GM19455 (cell line): ENCODE measurements at regions not wholly inside any gene's neighbourhood (a gene's known extent, or its start where the extent isn't known, plus 50 kb on each side); places are given as distances from the start of the nearest gene placed in this dataset.

ENCODE experiments used
- ATAC-seq: cut with Tn5 transposase; IDR thresholded peaks from one replicate; pipeline ENCODE4 v1.9.1; 2021; ENCODE audit not compliant: unreplicated experiment

DNA sequence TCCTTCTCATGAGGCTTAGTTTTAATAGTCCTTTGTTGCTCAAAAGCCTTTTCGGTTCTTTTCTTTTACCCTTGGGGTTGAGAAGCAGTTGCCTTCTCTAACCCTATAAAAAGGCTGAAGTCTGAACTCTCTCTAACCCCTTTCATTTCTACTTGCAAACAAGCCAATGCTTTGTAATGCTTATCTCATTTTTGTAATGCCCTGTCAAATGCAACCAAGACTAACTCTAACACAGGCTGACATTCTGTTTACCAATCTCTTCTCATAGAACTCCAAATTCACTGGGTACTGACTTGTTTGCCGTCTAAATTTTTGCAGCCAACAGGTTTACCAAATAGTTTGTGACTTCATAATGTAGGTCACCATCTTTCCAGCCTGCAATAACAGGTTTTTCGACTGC lies 233.9 kb upstream of the SNX7 start:
- ATAC-seq: no peak

DNA sequence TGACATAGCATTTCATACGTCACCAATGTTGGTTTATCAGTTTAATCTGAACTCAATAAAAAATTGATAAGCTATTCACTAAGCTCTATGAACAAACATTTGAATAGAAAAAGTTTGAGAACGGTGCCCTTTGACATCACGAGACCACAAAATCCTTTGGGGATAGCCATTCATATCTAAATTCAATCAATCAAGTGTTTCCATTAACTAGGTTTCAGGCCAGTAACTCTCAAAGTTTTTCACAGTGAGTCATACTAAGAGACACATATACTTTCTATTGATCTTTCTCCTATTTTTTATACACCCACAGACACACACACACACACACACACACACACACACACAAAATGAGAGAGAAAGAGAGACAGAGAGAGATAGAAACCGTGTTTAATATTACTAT lies 235.4 kb upstream of the SNX7 start:
- no peak for ATAC-seq

DNA sequence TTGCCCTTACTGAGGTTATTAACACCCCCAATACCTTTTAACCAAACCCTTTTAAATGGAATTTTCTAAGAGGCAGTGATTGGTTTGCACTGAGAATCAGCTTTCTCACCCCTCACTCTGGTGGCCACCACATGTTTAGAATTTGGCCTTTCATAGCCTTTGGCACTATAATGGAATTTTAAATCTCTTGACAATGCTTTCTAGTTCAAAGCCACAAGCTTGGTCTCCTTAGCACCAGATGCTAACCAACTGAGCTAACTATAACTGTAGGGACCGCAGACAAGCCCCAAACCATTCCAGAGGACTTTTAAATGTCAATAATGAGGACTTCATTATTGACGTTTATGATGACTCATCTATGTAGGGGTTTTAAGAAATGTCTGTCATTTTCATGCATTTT lies 238.7 kb upstream of the SNX7 start:
- ATAC-seq: no peak

DNA sequence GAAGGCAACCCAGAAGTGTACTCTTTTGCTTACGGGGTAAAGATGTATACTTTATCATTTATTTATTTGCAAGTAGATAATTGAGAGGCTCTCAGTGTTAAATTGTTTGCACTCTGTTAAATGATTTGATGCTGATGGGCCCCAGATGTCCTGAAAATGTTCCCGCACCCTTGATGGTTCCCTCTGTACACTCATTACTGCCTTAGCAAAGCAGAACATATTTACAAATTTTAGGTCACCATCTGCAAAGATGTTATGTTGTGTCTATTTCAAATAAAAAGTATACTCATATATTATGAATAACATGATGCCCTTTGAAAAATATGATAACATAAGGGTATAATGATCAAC lies 240.5 kb upstream of the SNX7 start:
- no peak for ATAC-seq

DNA sequence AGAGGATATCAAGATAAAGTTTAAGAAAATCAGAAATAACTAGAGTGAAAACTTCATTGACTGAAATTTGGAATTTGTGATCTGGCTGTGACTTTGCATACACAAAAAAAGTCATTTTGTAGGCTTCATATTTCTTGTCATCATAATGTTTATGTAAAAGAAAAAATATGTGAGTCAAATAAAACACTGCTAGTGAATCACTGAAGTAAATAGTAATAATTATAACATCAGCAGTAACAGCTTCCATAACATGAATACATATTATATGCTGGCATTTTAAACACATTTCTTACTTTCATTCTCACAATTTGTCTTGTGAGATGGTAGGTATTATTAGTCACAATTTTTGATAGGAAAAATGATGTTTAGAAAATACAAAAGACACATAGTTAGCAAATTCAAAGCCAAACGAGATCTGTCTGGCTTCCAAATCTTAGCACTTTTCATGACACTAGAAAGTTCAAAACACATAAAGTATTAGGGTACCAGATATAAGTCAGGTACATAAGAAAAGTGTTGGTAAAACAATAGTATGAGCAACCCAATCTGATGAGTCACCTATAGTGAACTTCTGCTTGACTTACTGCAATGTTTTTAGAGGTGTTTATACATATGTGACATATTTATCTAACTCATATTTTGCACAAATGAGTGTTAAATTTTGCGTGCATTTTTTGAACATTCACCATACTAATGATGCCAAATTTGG lies 241.0 kb upstream of the SNX7 start:
- no peak for ATAC-seq

DNA sequence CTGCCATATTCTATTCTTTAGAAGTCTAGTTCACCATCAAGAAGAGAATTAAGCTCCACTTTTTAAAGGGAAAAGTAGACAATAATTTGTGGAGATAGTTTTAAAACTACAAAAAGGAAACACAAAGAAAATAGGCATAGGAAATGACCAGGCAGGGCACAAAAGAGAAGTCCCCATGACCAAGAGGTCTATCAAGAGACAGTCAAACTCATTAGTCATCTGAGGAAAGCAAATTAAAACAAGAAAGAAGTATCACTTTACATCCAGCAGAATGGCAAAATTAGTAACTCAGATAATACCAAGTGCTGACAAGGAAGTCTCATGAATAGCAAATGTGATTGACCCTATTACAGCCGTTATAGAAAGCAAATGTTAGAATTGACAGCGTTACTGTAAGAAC lies 243.7 kb upstream of the SNX7 start:
- ATAC-seq: no peak

DNA sequence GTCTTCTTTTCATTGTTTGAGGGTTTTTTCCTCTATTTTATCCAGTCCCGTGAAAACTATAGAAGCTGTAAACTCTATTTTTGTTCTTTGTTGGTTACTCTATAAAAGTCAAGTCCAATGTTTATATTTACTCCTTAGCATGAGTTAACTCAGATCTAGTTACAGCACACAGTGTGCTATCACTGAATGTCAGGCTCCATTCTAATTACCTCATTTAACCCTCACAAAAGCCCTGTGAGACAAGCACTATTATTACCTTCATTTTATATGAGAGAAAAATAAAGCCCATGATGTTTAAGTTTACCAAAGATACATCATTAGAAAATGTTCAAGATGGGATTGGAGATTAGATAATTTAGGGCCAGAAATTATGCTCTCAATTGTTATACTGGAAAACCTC lies 251.4 kb upstream of the SNX7 start:
- ATAC-seq: no peak

DNA sequence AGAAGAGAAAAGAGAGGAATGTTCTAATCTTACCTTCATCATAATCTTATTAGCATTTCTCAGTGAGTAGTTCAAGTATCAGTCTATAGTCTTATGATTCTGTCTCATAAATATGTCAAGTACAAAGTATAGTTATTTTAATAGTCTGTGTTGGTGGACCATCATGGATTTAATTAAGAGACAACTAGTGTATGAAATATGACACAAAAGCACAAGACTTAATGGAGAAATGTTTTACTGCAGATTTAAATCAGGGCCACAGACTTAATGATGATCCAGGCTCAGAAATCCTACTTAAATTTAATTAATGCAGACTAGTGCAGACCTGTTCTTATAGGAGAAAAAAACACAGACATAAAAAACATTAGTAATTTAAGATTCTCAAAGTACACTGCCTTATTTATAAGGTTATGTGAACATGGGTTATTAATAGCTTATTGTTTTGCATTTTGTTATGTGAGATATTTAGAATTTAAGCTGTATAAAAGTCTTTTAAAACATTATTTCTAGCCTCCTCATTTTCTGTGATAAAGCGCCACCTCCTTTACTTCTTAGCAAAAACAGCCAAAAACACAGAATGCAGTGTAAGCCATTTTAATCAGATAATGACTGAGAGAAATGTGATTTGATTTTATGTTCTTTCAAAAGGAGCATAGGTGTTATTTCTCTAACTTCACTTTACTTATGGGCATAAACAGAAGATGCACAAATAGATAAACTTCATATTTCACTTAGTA lies 255.0 kb upstream of the SNX7 start:
- ATAC-seq: no peak

DNA sequence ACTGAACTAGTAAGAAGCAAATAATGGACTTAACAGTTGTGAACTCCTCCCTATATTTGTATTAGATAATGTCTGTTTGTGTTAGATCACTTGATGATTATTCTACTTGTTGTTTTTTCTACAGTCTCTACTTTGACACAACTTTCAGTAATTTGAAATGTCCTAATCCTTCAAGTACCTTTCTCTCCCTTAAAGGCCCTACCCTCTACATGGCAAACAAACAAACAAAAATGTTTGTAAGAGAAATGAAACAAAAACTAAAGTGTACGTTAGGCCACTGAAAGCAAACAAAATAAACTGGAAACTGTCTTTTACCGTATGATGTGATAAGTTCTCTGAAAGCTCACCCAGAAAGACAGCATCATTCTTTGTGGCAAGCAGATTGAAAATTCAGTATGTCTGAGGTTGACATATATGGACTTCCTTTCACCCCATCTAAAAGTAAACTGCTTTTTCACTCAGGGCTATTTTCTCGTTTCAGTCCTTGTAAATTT lies 255.9 kb upstream of the SNX7 start:
- peak; percentile 91 for ATAC-seq

DNA sequence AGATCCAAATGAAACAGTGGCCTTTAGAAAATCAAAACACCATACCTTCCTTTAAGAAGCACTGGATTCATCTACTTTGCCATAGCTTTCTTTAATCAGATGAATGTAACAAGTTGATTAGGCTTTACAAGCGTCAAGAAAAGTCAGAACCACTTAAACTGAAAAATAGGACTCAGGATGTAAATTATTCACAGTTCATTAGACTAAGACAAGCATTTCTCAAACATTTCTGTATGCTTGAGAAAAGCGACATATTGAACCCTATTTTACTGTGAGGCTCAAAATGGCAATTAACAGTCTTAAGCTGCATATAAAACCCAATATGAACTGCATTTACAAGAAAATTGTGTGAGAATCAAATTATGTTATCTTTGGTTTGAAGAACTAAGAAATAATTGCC lies 256.7 kb upstream of the SNX7 start:
- no peak for ATAC-seq

DNA sequence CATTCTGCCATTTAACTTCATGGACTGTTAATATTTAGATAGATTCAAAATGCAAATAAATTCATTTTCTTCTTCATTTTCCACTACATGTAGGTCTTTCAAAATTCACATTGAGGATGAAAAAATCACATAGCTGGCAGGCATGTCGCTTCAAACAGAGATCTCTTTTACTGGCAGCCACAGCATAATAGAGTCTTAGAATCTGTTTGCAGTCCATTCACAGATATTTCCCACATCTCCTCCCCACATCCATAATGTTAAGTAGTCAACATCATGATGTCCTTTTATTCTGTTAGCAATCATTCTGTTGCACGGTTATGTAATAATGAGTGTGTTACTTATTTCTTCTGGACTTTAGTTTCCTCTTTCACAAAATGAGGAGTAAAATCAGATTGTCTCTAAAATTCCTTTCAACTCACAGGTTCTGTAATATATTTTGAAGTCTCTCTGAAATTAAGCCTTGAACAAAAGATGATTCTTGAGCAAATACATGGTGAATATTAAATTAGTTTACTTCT lies 257.5 kb upstream of the SNX7 start:
- no peak for ATAC-seq

DNA sequence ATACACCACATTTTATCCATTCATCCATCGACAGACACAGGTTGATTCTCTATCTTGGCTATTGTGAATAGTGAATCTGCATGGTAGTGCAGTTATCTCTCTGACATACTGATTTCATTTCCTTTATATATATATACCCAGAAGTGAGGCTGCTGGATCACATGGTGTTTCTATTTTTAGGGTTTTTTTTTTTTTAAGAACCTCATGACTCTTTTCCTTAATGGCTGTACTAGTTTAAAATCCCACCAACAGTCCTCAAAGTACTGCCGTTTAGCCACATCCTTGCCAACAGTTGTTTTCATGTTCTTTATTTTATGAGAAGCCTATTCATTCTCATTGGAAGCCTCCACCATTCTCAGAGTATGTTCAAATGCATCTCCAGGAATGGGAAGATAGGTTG lies 258.7 kb upstream of the SNX7 start:
- no peak for ATAC-seq

DNA sequence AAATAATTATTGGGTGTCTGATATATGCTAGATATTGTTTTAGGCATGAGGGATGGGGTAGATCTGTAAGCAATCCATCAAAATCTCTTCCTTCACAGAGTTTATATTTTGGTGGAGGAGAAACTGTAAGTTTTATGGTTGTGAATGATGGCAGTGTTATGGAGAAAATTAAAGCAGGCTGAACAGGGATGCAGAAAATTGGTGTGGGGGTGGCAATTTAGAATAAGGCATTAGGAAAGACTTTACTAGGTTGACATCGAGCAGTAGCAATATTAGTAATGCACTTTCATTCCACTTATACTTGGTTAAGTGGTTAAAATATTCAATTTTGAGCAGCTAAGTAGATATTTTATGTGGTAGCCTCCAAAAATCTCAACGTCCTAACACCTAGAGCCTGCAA lies 261.1 kb upstream of the SNX7 start:
- no peak for ATAC-seq

DNA sequence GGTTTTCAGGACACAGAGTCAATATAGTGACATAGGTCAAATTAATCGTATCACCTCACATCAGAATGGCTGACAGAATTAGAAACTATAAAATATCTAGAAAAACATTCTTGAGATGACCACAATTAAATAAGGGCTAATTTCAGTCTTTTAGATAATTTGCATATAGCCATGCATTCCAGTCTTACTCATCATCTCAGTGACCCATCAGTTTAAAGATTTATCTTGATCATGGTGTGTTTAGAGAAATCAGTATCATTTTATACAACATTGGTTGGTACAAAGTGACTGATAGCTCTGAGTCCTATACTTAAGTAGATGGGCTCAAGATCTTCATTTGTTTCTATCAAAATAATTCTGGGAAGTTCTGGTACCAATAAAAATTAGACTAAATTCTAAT lies 262.3 kb upstream of the SNX7 start:
- ATAC-seq: no peak

DNA sequence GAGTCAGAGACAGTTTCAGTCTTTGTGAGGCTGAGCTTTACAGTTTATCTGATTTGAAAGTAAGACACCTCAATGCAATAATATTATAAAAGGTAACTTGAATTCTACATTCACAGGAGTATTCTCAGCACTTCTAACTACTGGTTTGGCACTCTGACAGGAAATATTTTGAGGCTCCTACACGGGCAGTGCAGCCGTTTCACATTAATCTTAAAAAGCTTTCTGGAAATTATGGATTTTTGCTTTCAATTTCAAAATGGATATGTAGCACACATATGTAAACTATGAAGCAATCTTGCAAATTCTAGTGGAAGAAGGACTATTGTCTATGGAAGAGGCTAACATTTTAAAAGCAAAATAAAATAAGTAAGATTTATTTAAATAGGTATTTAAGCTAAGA lies 262.9 kb upstream of the SNX7 start:
- ATAC-seq: no peak

DNA sequence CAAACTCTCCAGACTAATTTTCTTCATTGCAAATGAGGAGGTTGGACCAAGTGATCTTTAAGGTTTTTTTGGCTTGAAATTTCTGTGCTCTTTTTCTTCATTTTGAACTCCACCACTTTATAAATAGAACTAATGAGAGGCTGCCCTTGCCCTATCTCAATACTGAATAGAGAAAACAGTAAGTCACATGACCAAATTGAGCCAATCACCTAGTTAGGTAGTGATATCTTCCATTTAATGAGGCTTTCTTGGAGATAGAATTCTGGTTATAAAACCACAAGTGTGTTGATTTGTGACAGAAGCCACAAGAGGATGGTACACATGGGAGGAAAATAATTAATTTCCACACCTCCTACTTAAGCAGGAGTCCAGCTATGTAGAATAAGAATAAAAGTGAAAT lies 263.4 kb upstream of the SNX7 start:
- ATAC-seq: no peak

DNA sequence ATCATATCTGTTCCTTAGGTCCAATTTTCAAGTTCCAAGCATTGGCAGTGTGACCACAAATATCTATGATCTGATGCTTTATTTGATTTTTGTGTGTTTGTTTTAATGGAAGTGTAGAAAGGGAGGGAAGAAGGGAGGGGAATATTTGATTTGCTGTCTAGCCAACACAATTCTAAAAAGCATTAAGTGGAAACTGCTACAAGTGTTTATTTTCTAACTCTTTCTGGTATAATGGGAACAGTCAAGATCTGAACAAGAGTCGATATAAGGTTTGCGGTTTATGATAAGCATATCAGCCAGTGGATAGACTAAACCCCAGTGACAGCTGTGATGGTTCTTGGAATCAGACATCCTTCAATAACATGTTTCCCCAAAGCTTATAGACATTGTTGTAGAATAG lies 267.8 kb upstream of the SNX7 start:
- no peak for ATAC-seq

DNA sequence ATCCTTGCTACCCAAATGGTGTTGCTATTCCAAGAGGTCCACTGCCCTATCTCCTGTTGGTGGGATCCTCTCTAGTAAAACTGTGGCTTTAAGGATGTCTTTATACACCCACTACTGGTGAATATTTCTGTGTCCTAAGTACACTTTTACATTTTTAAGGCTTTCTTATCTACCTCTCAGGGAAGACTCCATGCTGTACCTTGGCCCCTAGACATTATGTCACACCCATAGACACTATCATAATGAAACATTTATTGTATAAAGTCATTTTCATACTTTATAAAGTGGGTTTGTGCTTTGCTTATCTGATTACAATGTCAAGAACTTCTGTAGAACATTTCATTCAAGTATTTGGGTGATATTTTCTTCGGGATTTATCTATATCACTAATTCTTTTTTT lies 270.3 kb upstream of the SNX7 start:
- ATAC-seq: no peak

DNA sequence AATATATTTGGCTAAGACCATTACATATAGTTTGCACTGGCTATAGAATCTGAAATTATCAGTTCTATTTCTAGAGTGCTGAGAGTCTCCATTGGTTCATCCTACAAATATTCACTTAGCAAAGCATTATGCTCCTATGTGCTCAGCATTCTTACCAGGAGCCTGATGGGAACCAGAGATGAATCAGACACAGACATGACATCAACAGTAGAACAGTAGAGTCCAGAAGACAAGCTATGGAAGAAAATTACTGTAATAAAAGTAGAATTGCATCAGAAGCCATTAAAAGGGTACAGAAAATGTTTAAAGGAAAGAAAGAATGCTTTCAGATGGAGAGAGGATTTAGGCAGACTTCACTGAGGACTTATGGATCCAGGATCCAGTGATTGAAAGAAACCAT lies 271.7 kb upstream of the SNX7 start:
- no peak for ATAC-seq

DNA sequence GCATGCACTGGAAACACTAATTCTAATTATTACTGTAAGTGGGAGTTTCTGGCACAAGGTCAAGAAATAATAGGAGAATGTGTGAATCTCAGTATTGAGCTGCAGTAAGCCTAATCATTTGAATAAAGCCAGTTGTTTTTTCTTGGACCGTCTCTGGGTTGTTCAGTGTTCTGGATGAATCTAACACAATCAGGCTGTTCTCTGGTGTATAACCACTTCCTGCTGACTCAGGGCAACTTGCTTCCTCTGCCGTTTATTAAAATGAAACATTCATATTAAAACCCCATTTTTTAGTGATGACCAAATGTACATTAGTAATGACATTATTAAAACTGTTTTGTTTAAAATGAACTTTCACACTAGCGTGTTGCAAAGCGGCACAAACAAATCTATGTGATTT lies 273.1 kb upstream of the SNX7 start:
- ATAC-seq: peak; percentile 82

DNA sequence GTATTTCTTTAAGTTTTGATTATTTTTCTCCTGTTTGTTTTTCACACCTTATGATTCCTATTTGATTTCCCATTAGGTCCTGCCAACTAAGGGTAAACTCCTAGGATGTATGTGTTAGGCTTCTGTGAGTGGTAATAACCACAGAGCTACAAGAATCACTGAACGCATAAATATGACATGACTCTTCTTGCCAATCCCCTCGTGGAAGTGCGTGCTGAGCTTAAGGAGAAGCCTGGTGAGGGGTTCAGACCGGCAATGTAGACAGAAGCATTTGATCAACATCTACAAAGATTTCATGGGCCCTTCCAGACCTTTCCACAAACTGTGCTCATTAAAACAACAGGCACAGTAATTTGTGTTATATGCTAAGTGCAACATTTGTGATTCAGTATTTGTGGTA lies 273.8 kb upstream of the SNX7 start:
- ATAC-seq: peak; percentile 7

DNA sequence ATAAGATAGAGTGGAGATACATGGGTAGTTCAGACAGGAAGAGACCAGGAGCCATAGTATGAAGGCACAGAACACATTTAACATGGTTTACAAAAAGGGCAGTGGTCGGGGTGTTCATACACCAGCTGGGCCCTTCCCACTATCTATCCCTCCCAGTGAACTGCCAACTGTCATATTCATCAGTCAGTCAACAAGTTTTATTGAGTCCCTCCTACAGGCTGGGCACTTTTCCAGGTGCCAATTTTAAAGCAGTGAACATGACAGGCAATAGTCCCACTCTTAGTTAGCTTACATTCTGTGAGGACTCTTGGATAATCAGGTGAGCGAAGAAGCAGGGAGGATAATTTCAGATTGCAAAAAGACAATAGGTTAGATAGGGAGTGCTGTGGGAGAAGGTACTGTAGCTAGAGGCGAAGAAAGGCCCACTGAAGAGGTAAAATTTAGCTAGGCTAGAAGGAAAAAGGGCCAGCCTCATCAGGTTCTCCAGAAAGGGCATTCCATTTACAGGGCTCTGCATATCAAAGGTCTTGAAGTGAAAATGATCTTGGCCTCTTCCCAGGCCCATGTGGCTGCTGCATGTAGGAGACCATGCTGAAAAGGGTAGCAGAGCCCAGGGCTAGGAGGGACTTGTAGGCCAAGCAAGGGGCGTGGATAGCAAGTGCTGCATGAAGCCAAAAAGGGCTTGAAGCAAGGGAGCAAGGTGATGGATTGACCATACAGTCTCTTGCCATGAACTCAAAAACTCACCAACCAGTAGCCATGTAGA lies 274.7 kb upstream of the SNX7 start:
- ATAC-seq: no peak
